ENCODE measurements at regions not wholly inside any gene's neighbourhood (a gene's known extent, or its start where the extent isn't known, plus 50 kb on each side); places are given as distances from the start of the nearest gene placed in this dataset.

GRCh38 chr2:503288-503999, 173.8 kb downstream of the TMEM18 start:
- TF ChIP-seq CTCF (IDR thresholded peaks at IDR 0.05; ENCODE audit: low read length, missing control alignments), result no peak
- no peak for DNase-seq (ENCODE audit: low read depth)

GRCh38 chr2:502831-503230, 174.4 kb downstream of the TMEM18 start:
- no peak overlapping the region for H3K4me3 ChIP-seq (replicated peaks; ENCODE audit: low read depth, low read length)
- DNase-seq (ENCODE audit: low read depth), result no peak
- no peak for TF ChIP-seq CTCF (IDR thresholded peaks at IDR 0.05; ENCODE audit: low read length, missing control alignments)

More at GRCh38 chr2:503288-503999, 173.8 kb downstream of the TMEM18 start:
- H3K4me3 ChIP-seq (replicated peaks; ENCODE audit: low read depth, low read length), result no peak overlapping the region

GRCh38 chr2:501667-502066, 175.5 kb downstream of the TMEM18 start:
- TF ChIP-seq CTCF (IDR thresholded peaks at IDR 0.05; ENCODE audit: low read length, missing control alignments), result no peak
- no peak for DNase-seq (ENCODE audit: low read depth)
- no peak overlapping the region for H3K4me3 ChIP-seq (replicated peaks; ENCODE audit: low read depth, low read length)

- no peak for DNase-seq (ENCODE audit: low read depth)
- no peak for TF ChIP-seq CTCF (IDR thresholded peaks at IDR 0.05; ENCODE audit: low read length, missing control alignments)
- H3K4me3 ChIP-seq (replicated peaks; ENCODE audit: low read depth, low read length), result no peak overlapping the region
Measured at GRCh38 chr2:501130-501529, 176.1 kb downstream of the TMEM18 start.

GRCh38 chr2:499726-500125, 177.5 kb downstream of the TMEM18 start:
- no peak for TF ChIP-seq CTCF (IDR thresholded peaks at IDR 0.05; ENCODE audit: low read length, missing control alignments)
- no peak overlapping the region for H3K4me3 ChIP-seq (replicated peaks; ENCODE audit: low read depth, low read length)
- DNase-seq (ENCODE audit: low read depth), result no peak

- no peak overlapping the region for H3K4me3 ChIP-seq (replicated peaks; ENCODE audit: low read depth, low read length)
- no peak for TF ChIP-seq CTCF (IDR thresholded peaks at IDR 0.05; ENCODE audit: low read length, missing control alignments)
- DNase-seq (ENCODE audit: low read depth), result no peak
Measured at GRCh38 chr2:498493-499178, 178.6 kb downstream of the TMEM18 start.

All from fibroblast of pulmonary artery (primary cell).